Upper lobe of left lung (tissue), 4 donors: ENCODE measurements at regions not wholly inside any gene's neighbourhood (a gene's known extent, or its start where the extent isn't known, plus 50 kb on each side); places are given as distances from the start of the nearest gene placed in this dataset.

Experiments used
- CTCF ChIP-seq, 6 experiments: fragments of 450-650 bp in 4 of 6; fragments of 200-600 bp in 2 of 6; sonication (generic) in 2 of 6; IDR thresholded peaks; one replicate each; pipeline ENCODE4 v1.5.1; 2016 to 2019; ENCODE audit warnings: antibody characterized with exemption in 6 of 6
- EP300 ChIP-seq, 4 donors: sonication (generic); formaldehyde crosslinking; IDR thresholded peaks; one replicate each; pipeline ENCODE4 v1.5.1; 2017; ENCODE audit warnings: antibody characterized with exemption in 4 of 4, control low read depth in 2 of 4
- POLR2A ChIP-seq, 4 donors: fragments of 450-650 bp; IDR thresholded peaks; one replicate each; pipeline ENCODE4 v1.5.1; 2016 to 2017; ENCODE audit warnings: antibody characterized with exemption in 4 of 4, mild to moderate bottlenecking in 2 of 4
- POLR2AphosphoS5 ChIP-seq, 2 donors: sonication (generic); formaldehyde crosslinking; IDR thresholded peaks; one replicate each; pipeline ENCODE4 v1.5.1; 2017; ENCODE audit warnings: antibody characterized with exemption in 2 of 2

- TF ChIP-seq CTCF (IDR thresholded peaks at IDR 0.05) (no peak), POLR2AphosphoS5 (IDR thresholded peaks at IDR 0.05) (no peak), POLR2A (IDR thresholded peaks at IDR 0.05) (no peak), EP300 (IDR thresholded peaks at IDR 0.05) (no peak)
These were observed 307.5 kb downstream of the DOCK8 start for GRCh38 chr9:522190-522589.
